Cardiac fibroblast (primary cell): ENCODE measurements at regions not wholly inside any gene's neighbourhood (a gene's known extent, or its start where the extent isn't known, plus 50 kb on each side); places are given as distances from the start of the nearest gene placed in this dataset.
A peak's percentile ranks its signal among the peaks of the same experiment; 100 is the strongest.
"Not testable (repeated sequence)": the region's sequence is repeated elsewhere in the genome, so short reads cannot be mapped to it uniquely, and the experiment has no call there.

Experiments used
- DNase-seq, 2 donors: peaks; one replicate each; pipeline versions ENCODE4 v3.0.0 to v3.0.0-alpha.2; 2010; ENCODE audit warnings: low read depth in 2 of 2
- H3K4me3 ChIP-seq, 2 donors: replicated peaks in 1 of 2; 1 replicate in 1 of 2; 2 replicates in 1 of 2; pipeline ENCODE4 v1.5.1; 2011; ENCODE audit warnings: low read depth in 2 of 2, low read length in 2 of 2, mild to moderate bottlenecking in 2 of 2, moderate library complexity in 1 of 2
- CTCF ChIP-seq: IDR thresholded peaks from one replicate; pipeline ENCODE4 v1.5.1; 2011; ENCODE audit warnings: low read depth, mild to moderate bottlenecking, low read length, inconsistent platforms

- DNase-seq = no peak
These were observed 281.7 kb upstream of the AMIGO2 start for GRCh38 chr12:47361389-47362021.

GRCh38 chr12:47360771-47361388, 281.1 kb upstream of the AMIGO2 start:
- DNase-seq = peak in 1 of 2 donors; percentile 13
- H3K4me3 ChIP-seq = no peak overlapping the region
- no peak for TF ChIP-seq CTCF

More at GRCh38 chr12:47361389-47362021, 281.7 kb upstream of the AMIGO2 start:
- no peak for TF ChIP-seq CTCF
- H3K4me3 ChIP-seq = no peak overlapping the region

DNA sequence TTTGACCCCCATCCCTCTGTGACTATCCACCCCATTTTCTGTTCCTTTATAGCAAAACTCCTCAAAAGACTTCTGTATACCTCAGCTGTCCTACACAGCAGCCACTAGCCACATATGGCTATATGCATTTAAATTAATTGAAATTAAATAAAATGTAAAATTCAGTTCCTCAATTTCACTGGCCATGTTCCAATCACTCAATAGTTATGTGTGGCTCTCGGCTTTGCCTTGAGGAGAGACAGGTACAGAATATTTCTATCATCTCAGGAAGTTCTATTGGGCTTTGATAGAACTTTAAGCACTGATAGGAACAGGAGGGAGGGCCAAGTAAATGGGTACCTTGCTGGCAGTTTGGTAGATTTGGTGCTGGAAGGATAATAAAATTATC, 280.3 kb upstream of the AMIGO2 start:
- no peak for TF ChIP-seq CTCF
- no peak for DNase-seq
- H3K4me3 ChIP-seq = no peak overlapping the region

- no peak overlapping the region for H3K4me3 ChIP-seq
- TF ChIP-seq CTCF = no peak
- no peak for DNase-seq
These were observed 279.7 kb upstream of the AMIGO2 start for GRCh38 chr12:47359310-47360092.

- DNase-seq, H3K4me3 ChIP-seq: not testable (repeated sequence)
These were observed 277.2 kb upstream of the AMIGO2 start for GRCh38 chr12:47357006-47357405.

- DNase-seq = peak; percentile 27 to 38
- no peak for TF ChIP-seq CTCF
- H3K4me3 ChIP-seq = no peak overlapping the region
These were observed 276.5 kb upstream of the AMIGO2 start for GRCh38 chr12:47356129-47356700.

DNA sequence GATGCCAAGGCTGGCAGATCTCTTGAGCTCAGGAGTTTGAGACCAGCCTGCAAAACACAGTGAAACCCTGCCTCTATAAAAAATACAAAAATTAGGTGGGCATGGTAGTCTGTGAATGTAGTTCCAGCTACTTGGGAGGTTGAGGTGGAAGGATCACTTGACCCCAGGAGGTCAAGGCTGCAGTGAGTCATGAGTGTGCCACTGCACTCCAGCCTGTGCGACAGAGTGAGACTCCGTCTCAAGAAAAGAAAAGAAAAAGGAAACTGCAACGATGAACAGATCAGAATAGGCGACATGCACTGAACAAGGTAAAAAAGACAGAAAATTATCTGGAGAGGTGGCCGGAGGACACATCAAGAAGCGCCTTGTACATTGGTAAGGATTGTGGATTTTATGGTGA, 273.7 kb upstream of the AMIGO2 start:
- no peak overlapping the region for H3K4me3 ChIP-seq
- DNase-seq = no peak
- no peak for TF ChIP-seq CTCF
